ENCODE measurements at regions not wholly inside any gene's neighbourhood (a gene's known extent, or its start where the extent isn't known, plus 50 kb on each side); places are given as distances from the start of the nearest gene placed in this dataset.

- Histone ChIP-seq H3K4me3 (no peak overlapping the region), H3K9me3 (no peaks in the 10 kb centered on the region), H3K27me3 (ENCODE audit: low read depth) (no peaks in the 10 kb centered on the region), H3K4me1 (no peaks in the 10 kb centered on the region), H3K36me3 (no peaks in the 10 kb centered on the region), H3K27ac (no peak overlapping the region)
- no peak for ATAC-seq
- no peak for TF ChIP-seq CTCF (IDR thresholded peaks at IDR 0.05)
- no peak for DNase-seq
- intact Hi-C loops (cut with DNase I), result no loop called here
These were observed 292.3 kb downstream of the ANKRD50 start for GRCh38 chr4:124420166-124420695.

DNA sequence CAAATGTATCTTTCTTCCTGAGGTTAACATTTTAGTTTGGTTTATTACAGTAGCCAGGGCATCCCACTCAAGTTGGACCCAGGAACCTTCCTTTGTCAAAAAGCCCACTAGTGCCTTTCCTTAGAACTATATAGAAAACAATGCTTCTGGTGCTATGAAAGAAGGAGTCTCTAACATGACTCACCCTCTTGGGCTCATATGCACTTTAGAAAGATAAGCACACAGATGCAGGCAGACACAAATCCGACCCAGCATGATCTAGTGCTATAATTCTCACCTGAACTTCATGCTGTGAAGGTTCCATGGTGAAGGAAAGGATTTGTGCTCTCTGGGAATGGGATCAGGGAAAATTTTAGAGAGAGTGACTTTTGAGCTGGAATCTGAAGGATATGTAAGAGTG is 289.4 kb downstream of the ANKRD50 start:
- Histone ChIP-seq H3K36me3 (no peaks in the 10 kb centered on the region), H3K9me3 (no peaks in the 10 kb centered on the region), H3K4me1 (peaks cover 14% of the 10 kb centered on the region), H3K27ac (no peak overlapping the region), H3K27me3 (ENCODE audit: low read depth) (no peaks in the 10 kb centered on the region), H3K4me3 (no peak overlapping the region)
- intact Hi-C loops (cut with DNase I), result no loop called here
- ATAC-seq, result no peak
- no peak for DNase-seq
- TF ChIP-seq CTCF (IDR thresholded peaks at IDR 0.05), result no peak

GRCh38 chr4:124426279-124426678 is 286.3 kb downstream of the ANKRD50 start:
- H3K36me3 ChIP-seq, result no peaks in the 10 kb centered on the region
- no peaks in the 10 kb centered on the region for H3K9me3 ChIP-seq
- no peak for DNase-seq
- intact Hi-C loops (cut with DNase I), result no loop called here
- H3K27ac ChIP-seq, result no peak overlapping the region
- no peak for ATAC-seq
- TF ChIP-seq CTCF (IDR thresholded peaks at IDR 0.05), result no peak
- H3K4me3 ChIP-seq, result no peak overlapping the region
- peaks cover 22% of the 10 kb centered on the region for H3K4me1 ChIP-seq
- no peaks in the 10 kb centered on the region for H3K27me3 ChIP-seq (ENCODE audit: low read depth)

DNA sequence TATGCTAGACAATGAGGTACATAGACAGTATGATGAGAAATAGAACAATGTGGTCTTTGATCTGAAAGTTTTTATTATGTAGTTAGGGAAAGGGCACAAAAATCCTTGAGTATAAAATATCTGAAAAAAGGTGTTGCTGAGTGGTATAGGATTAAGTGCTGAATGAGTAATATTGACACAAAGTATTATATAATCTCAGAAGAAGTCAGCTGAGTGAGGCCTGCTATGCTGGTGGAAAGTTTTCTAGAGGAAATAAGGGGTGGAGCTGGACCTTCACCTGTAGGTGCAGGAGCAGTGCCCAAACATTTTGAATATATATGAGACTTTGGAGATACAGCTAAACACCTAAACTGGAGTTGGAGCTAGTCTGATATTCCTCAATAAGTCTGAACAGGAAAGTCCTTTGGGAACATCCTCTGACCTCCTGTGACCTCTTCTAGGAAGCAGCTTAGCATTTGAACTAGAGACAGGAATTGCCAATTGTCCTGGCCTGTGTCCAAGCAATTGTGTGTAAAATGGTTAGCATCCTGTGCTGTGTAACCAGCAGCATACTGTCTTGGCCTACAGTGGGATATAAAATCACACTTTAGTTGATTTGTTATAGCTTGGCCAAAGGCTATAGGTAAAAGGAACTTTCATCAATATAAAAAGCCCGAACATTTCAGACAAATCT is 285.3 kb downstream of the ANKRD50 start:
- intact Hi-C loops (cut with DNase I), result no loop called here
- no peak for DNase-seq

GRCh38 chr4:124428648-124429047 is 283.9 kb downstream of the ANKRD50 start:
- ATAC-seq (no peak), DNase-seq (no peak)
- no peaks in the 10 kb centered on the region for H3K36me3 ChIP-seq
- intact Hi-C loops (cut with DNase I), result no loop called here
- H3K27ac ChIP-seq, result no peak overlapping the region
- H3K27me3 ChIP-seq (ENCODE audit: low read depth), result no peaks in the 10 kb centered on the region
- H3K4me3 ChIP-seq, result no peak overlapping the region
- TF ChIP-seq CTCF (IDR thresholded peaks at IDR 0.05), result no peak
- peaks cover 22% of the 10 kb centered on the region for H3K4me1 ChIP-seq
- no peaks in the 10 kb centered on the region for H3K9me3 ChIP-seq

More for the DNA sequence above, 285.3 kb downstream of the ANKRD50 start:
- TF ChIP-seq CTCF (IDR thresholded peaks at IDR 0.05), result no peak
- ATAC-seq, result peak; percentile 25 to 48
- Histone ChIP-seq H3K4me1 (peaks cover 22% of the 10 kb centered on the region), H3K9me3 (no peaks in the 10 kb centered on the region), H3K27ac (no peak overlapping the region), H3K27me3 (ENCODE audit: low read depth) (no peaks in the 10 kb centered on the region), H3K36me3 (no peaks in the 10 kb centered on the region), H3K4me3 (no peak overlapping the region)

All from lower lobe of right lung (tissue), 2 donors.